ENCODE measurements at regions not wholly inside any gene's neighbourhood (a gene's known extent, or its start where the extent isn't known, plus 50 kb on each side); places are given as distances from the start of the nearest gene placed in this dataset.

- TF ChIP-seq, protein P1, sequence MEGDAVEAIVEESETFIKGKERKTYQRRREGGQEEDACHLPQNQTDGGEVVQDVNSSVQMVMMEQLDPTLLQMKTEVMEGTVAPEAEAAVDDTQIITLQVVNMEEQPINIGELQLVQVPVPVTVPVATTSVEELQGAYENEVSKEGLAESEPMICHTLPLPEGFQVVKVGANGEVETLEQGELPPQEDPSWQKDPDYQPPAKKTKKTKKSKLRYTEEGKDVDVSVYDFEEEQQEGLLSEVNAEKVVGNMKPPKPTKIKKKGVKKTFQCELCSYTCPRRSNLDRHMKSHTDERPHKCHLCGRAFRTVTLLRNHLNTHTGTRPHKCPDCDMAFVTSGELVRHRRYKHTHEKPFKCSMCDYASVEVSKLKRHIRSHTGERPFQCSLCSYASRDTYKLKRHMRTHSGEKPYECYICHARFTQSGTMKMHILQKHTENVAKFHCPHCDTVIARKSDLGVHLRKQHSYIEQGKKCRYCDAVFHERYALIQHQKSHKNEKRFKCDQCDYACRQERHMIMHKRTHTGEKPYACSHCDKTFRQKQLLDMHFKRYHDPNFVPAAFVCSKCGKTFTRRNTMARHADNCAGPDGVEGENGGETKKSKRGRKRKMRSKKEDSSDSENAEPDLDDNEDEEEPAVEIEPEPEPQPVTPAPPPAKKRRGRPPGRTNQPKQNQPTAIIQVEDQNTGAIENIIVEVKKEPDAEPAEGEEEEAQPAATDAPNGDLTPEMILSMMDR (IDR thresholded peaks at IDR 0.05; ENCODE audit: low read depth, low read length, missing input control) = no peak
- TF ChIP-seq JUND (IDR thresholded peaks at IDR 0.05) (no peak), TAF1 (conservative IDR thresholded peaks at IDR 0.05) (no peak), RAD21 (IDR thresholded peaks at IDR 0.05) (no peak), YY1 (IDR thresholded peaks at IDR 0.05) (no peak), GABPA (IDR thresholded peaks at IDR 0.05 in 1 of 2, conservative IDR thresholded peaks at IDR 0.05 in 1 of 2) (no peak), SP1 (IDR thresholded peaks at IDR 0.05) (no peak), MAX (IDR thresholded peaks at IDR 0.05) (no peak), REST (IDR thresholded peaks at IDR 0.05) (no peak), ZBTB33 (IDR thresholded peaks at IDR 0.05) (no peak), RXRA (IDR thresholded peaks at IDR 0.05) (no peak)
- TF ChIP-seq, protein P2, sequence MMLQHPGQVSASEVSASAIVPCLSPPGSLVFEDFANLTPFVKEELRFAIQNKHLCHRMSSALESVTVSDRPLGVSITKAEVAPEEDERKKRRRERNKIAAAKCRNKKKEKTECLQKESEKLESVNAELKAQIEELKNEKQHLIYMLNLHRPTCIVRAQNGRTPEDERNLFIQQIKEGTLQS (IDR thresholded peaks at IDR 0.05) = no peak
Measured at GRCh38 chr2:225920621-225921220, 521.2 kb downstream of the NYAP2 start.

Data from liver (tissue), 3 donors.